NCI-H2196 treated with DMSO at 0.1 percent for 48 hours (cell line): ENCODE measurements at regions not wholly inside any gene's neighbourhood (a gene's known extent, or its start where the extent isn't known, plus 50 kb on each side); places are given as distances from the start of the nearest gene placed in this dataset.
"Not testable (repeated sequence)": the region's sequence is repeated elsewhere in the genome, so short reads cannot be mapped to it uniquely, and the experiment has no call there.

Experiments used
- DNase-seq: peaks from one replicate; lab custom pipeline; 2025; ENCODE audit not compliant: unreplicated experiment; lab: John Stamatoyannopoulos, UW

DNA sequence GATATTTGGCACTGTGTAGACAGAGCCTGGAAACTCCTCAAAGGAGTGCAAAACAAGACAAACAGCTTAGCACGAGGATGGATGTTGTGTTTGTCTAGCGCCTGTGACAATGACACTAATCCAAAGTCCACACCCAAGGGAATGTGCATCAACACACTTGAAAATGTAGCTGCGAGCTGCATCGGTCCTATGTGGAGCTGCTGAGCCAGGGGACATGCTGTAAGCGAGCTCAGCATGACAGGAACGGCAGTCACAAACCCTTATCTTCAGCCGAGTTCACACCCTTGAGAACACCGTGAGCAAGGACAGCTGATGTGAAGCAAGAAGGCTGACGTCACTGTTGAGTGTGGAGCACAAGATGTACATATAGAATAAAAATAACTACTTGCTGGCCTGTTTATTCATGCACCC lies 684.3 kb downstream of the QKI start:
- DNase-seq = no peak

- DNase-seq = no peak
These were observed 683.3 kb downstream of the QKI start for GRCh38 chr6:164097551-164098398.

DNA sequence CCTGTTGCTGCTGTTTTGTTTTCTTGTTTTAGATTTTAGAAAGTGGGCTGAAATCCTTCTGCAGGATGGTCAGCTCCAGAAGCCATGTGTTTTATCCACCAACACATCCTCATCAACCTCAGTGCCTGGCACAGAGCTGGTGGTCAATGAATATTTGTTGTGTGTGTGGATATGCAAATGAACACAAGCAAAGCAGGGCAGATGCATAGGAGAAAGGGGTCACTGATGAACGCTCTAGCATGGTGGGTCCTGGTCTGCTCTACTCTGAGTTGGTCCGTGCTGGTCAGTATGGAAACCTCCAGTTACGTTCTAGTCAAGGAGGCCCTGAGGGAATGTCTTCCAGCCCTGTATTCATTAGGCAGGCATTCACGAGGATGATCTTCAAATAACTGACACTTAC lies 682.5 kb downstream of the QKI start:
- DNase-seq = no peak

- DNase-seq = no peak
These were observed 680.5 kb downstream of the QKI start for GRCh38 chr6:164095056-164095455.

GRCh38 chr6:164087870-164088269 lies 673.4 kb downstream of the QKI start:
- DNase-seq = no peak

GRCh38 chr6:164087211-164087610 lies 672.7 kb downstream of the QKI start:
- DNase-seq = no peak

- no peak for DNase-seq
These were observed 671.8 kb downstream of the QKI start for GRCh38 chr6:164086076-164086887.

GRCh38 chr6:164085091-164086075 lies 670.9 kb downstream of the QKI start:
- no peak for DNase-seq

- DNase-seq = no peak
These were observed 664.7 kb downstream of the QKI start for GRCh38 chr6:164079275-164079600.

- DNase-seq = no peak
These were observed 664.2 kb downstream of the QKI start for GRCh38 chr6:164078532-164079274.

DNA sequence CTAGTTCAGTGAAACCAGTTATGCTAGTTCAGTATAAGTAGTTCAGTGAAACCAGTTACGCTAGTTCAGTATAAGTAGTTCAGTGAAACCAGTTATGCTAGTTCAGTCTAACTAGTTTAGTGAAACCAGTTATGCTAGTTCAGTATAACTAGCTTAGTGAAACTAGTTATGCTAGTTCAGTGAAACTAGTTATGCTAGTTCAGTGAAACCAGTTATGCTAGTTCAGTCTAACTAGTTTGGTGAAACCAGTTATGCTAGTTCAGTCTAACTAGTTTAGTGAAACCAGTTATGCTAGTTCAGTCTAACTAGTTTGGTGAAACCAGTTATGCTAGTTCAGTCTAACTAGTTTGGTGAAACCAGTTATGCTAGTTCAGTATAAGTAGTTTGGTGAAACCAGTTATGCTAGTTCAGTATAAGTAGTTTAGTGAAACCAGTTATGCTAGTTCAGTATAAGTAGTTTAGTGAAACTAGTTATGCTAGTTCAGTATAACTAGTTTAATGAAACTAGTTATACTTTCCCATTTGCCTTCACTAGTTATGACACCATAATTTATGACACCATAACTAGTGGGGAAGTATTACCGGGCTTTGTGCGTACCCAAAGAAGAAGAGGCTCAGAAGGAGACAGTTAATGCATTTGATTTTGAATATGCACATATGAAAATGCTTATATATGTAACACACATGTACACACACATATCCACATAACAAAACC lies 662.5 kb downstream of the QKI start:
- DNase-seq = not testable (repeated sequence)

DNA sequence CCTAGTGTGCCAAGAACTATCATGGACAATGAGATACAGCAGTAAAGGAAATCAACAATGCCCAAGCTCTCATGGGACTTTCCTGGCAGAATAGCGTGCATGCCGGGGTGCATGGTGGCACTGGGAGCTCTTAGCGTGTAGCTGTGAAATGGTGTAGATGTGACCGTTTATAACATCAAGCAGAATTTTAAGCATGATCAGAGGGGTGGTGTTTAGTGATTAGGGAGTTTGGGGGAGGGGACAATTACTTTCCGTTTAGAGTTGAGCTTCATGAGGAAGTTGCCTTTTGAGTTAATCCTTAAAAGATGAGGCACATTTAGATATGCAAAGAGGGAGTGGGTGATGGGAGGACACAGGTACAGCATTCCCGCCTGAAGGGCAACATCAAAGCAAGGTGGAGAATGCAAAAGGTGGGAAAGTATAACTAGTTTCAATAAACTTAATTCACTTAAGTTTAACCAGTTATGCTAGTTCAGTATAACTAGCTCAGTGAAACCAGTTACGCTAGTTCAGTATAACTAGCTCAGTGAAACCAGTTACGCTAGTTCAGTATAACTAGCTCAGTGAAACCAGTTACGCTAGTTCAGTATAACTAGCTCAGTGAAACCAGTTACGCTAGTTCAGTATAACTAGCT lies 661.6 kb downstream of the QKI start:
- DNase-seq = no peak

DNA sequence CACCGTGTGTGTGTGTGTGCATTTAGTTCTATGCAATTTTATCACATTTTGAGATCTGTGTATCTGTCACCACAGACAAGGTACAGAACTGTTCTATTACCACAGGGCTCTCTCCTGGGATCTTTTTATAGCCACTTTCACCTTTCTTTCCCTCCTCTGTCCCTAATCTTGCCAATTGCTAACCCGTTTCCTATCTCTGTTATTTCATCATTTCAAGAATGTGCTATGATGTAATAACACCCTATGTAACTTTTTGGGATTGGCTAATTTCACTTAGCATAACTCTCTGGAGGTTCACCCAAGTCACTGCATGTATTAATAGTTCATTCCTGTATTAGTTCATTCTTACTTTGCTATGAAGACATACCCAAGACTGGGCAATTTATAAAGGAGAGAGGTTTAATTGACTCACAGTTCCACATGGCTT lies 657.7 kb downstream of the QKI start:
- DNase-seq = no peak

DNA sequence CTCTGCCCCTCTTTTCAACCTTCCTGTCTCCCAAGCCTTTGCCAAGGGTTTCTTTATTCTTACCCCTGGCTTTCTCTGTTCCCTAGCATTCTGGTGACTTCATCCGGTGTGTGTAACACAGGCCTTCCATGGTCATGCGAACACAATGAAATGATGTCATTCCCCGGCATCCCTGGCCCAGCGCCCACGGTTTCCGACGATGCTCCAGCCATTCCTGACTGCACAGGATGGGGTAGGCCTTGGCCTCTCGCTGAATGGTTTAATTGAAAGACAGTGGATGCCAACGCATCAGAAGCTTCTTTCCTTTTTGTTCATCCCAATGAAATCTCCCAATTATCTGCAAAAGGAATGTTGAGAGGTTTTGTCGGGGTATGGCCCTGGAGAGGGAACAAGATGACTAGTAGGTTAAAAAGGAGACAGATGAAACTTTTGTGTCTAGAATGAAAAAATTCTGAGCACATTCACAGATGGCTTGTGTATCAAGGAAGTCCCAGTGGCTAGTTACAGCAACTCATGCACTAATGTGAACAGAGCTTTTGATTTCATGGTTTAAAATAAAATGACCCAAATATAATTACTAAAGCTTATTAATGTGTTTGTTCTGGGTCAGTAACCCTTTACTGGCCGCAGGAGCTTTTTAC lies 655.0 kb downstream of the QKI start:
- no peak for DNase-seq

GRCh38 chr6:164068527-164068926 lies 654.0 kb downstream of the QKI start:
- no peak for DNase-seq

- no peak for DNase-seq
These were observed 652.2 kb downstream of the QKI start for GRCh38 chr6:164066766-164067165.

- no peak for DNase-seq
These were observed 651.8 kb downstream of the QKI start for GRCh38 chr6:164066335-164066734.

GRCh38 chr6:164063346-164063745 lies 648.8 kb downstream of the QKI start:
- DNase-seq = no peak

DNA sequence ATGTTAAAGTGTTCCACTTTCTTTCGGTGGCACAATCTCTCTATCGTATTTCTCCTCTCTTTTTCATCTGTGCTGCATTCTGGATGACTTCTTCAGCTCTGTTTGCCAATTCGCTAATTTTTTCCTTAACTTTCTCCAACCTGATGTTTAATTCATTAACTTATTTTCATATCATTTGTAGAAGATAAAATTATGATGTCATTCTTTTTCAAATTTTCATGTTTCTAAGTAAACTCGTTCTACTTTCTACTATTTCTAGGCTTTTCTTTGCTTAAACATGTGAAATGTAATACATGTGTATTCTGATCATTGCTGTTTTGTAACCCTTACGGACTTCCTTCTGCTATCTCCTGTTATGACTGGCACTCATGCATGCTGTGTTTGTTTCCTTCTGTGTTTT lies 648.4 kb downstream of the QKI start:
- no peak for DNase-seq
